MG63 (cell line): ENCODE measurements at regions not wholly inside any gene's neighbourhood (a gene's known extent, or its start where the extent isn't known, plus 50 kb on each side); places are given as distances from the start of the nearest gene placed in this dataset.
"Not testable (repeated sequence)": the region's sequence is repeated elsewhere in the genome, so short reads cannot be mapped to it uniquely, and the experiment has no call there.

Experiments used
- DNase-seq: peaks from one replicate; pipeline ENCODE4 v3.0.0-alpha.2; 2020
- H3K27me3 ChIP-seq: fragments of 250-450 bp; sonication (Bioruptor Pico); 2 replicates; pipeline ENCODE4 v1.5.1; 2020; ENCODE audit warnings: mild to moderate bottlenecking, moderate library complexity
- H3K36me3 ChIP-seq: fragments of 250-450 bp; sonication (Bioruptor Pico); 2 replicates; pipeline ENCODE4 v1.5.1; 2020; ENCODE audit warnings: mild to moderate bottlenecking, moderate library complexity
- H3K4me3 ChIP-seq: fragments of 250-450 bp; sonication (Bioruptor Pico); 2 replicates; pipeline ENCODE4 v1.5.1; 2020; ENCODE audit warnings: mild to moderate bottlenecking, moderate library complexity
- H3K9me3 ChIP-seq: fragments of 250-450 bp; sonication (Bioruptor Pico); 2 replicates; pipeline ENCODE4 v1.5.1; 2020; ENCODE audit warnings: mild to moderate bottlenecking, moderate library complexity

GRCh38 chr6:22766979-22767378 lies 197.6 kb downstream of the HDGFL1 start:
- no peak for DNase-seq
- no peaks in the 10 kb centered on the region for H3K36me3 ChIP-seq

GRCh38 chr6:22770054-22770453 lies 200.7 kb downstream of the HDGFL1 start:
- Histone ChIP-seq H3K4me3 (no peak overlapping the region), H3K9me3 (no peaks in the 10 kb centered on the region)

More at GRCh38 chr6:22766979-22767378, 197.6 kb downstream of the HDGFL1 start:
- H3K27me3 ChIP-seq = no peaks in the 10 kb centered on the region
- H3K4me3 ChIP-seq = no peak overlapping the region
- H3K9me3 ChIP-seq = no peaks in the 10 kb centered on the region

DNA sequence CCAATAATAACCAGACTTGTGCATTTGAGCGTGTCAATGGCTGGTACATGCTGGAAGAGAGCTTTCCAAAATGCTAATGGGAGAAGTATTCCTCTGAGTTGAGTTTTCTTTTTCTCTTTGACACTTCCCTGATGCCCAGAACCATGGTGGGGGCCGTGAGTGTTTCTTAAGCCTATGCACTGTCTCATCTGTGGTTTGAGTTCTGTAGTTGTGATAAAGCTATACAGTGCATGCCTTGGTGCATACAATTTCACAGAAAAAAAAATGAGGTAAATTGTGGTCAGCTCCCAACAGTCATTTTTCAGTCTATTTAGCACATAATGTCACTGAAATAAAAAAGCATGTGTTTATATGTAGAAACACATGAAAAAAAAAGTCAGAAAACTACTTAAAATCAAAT lies 204.8 kb downstream of the HDGFL1 start:
- DNase-seq = no peak
- H3K4me3 ChIP-seq = no peak overlapping the region
- no peaks in the 10 kb centered on the region for H3K27me3 ChIP-seq
- no peaks in the 10 kb centered on the region for H3K36me3 ChIP-seq
- peaks cover 3% of the 10 kb centered on the region; the same call in 1 of the 2 replicates for H3K9me3 ChIP-seq

More at GRCh38 chr6:22770054-22770453, 200.7 kb downstream of the HDGFL1 start:
- Histone ChIP-seq H3K27me3 (no peaks in the 10 kb centered on the region), H3K36me3 (no peaks in the 10 kb centered on the region)
- DNase-seq = no peak

- H3K36me3 ChIP-seq, H3K27me3 ChIP-seq, H3K9me3 ChIP-seq, H3K4me3 ChIP-seq, DNase-seq: not testable (repeated sequence)
Observed at GRCh38 chr6:22778438-22778837, 209.1 kb downstream of the HDGFL1 start.

DNA sequence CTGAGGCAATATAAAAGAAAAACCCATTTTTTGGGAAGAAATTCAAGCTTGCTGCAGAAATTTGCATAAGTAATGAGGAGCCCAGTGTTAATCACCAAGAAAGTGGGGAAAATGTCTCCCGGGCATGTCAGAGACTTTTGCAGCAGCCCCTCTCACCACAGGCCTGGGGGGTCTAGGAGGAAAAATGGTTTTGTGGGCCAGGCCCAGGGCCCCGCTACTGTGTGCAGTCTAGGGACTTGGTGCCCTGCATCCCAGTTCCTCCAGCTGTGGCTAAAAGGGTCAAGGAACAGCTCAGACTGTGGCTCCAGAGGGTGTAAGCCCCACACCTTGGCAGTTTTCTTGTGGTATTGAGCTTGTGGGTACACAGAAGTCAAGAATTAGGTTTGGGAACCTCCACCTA lies 209.7 kb downstream of the HDGFL1 start:
- Histone ChIP-seq H3K27me3 (no peaks in the 10 kb centered on the region), H3K9me3 (peaks cover 3% of the 10 kb centered on the region; the same call in 1 of the 2 replicates), H3K4me3 (no peak overlapping the region), H3K36me3 (no peaks in the 10 kb centered on the region)
- no peak for DNase-seq

DNA sequence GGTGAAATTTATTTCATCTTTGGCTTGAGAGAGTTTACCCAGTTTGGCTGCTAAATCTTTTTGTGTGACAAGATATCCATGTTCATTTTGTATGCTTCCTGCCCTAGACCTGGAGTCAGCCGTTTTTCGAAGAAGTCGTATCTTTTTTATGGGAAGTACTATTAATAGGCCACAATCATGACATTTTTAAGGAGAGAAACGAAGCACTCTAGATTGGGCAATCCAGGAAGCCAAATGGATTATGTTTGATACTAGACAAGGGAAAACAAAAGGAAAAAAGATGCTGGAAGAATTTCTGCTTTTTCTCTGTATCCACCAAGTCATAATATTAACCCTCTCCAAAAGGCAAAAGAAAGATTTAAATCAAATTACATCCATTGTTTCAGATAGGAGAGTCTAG lies 214.6 kb downstream of the HDGFL1 start:
- Histone ChIP-seq H3K4me3 (no peak overlapping the region), H3K27me3 (no peaks in the 10 kb centered on the region), H3K9me3 (no peaks in the 10 kb centered on the region), H3K36me3 (no peaks in the 10 kb centered on the region)
- no peak for DNase-seq

GRCh38 chr6:22784601-22785410 lies 215.4 kb downstream of the HDGFL1 start:
- no peak overlapping the region for H3K4me3 ChIP-seq
- no peaks in the 10 kb centered on the region for H3K27me3 ChIP-seq
- DNase-seq = peak; percentile 50
- no peaks in the 10 kb centered on the region for H3K9me3 ChIP-seq
- H3K36me3 ChIP-seq = no peaks in the 10 kb centered on the region

DNA sequence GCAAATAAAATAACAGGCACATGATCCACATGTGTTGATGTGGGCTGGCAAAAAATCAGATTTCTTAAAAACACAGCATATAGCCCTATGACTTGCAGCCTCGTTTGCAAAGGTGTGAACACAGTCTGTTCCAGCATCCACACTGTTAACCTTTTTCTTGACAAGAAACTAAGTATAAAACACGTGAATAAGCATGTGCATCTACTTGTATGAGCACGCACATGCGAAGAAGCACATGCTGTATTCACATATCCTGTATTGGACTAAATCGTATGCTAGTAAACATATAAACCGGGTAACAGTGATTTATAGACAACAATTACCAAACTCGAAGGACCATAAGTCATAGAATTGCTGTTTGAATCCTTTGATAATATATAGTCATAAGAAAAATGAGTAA lies 218.7 kb downstream of the HDGFL1 start:
- Histone ChIP-seq H3K4me3 (no peak overlapping the region), H3K27me3 (no peaks in the 10 kb centered on the region), H3K36me3 (no peaks in the 10 kb centered on the region), H3K9me3 (no peaks in the 10 kb centered on the region)
- DNase-seq = no peak

DNA sequence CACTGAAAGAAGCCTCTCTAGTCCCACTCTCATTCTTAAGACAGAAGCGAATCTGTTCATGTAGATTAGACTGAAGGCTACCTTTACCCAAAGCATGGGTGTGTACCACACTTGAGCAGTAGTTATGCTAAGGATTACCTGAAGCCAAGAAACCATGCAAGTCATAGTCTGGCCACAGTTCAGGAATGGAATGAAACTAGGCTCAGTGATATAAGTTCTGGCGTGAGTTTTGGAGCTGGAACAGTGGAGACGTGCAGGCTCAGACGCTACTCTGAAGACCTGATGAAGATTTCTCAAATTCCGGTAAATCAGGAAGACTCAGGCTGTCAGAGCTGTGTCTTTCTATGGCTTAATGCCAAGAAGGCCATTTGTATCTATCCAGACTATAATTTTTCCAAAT lies 219.9 kb downstream of the HDGFL1 start:
- no peaks in the 10 kb centered on the region for H3K27me3 ChIP-seq
- H3K36me3 ChIP-seq = no peaks in the 10 kb centered on the region
- DNase-seq = no peak
- no peak overlapping the region for H3K4me3 ChIP-seq
- H3K9me3 ChIP-seq = no peaks in the 10 kb centered on the region

- Histone ChIP-seq H3K4me3 (no peak overlapping the region), H3K36me3 (no peaks in the 10 kb centered on the region), H3K9me3 (peaks cover 2% of the 10 kb centered on the region), H3K27me3 (no peaks in the 10 kb centered on the region)
- DNase-seq = no peak
Observed at GRCh38 chr6:22794844-22795243, 225.5 kb downstream of the HDGFL1 start.

- Histone ChIP-seq H3K9me3 (no peaks in the 10 kb centered on the region), H3K4me3 (no peak overlapping the region), H3K27me3 (no peaks in the 10 kb centered on the region), H3K36me3 (no peaks in the 10 kb centered on the region)
- no peak for DNase-seq
Observed at GRCh38 chr6:22800451-22800850, 231.1 kb downstream of the HDGFL1 start.

DNA sequence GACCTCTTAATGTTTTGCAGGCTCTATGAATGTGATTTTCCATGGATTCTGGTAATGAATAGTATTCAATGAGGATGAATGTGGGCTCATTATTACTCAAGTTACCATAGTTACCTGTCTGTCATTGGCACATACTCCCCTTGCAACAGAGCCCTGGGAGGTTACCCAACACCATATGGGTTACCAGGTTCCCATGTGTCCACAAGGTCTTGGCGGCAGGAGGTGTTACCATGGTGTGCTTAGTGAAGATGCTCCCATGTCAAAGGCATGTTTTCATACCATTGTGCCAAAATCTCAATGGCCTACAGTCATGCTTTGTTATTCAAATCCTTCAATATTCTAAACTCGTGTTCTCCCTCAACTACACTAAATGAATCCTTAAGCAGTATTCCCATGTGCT lies 232.5 kb downstream of the HDGFL1 start:
- Histone ChIP-seq H3K9me3 (no peaks in the 10 kb centered on the region), H3K4me3 (no peak overlapping the region), H3K36me3 (no peaks in the 10 kb centered on the region), H3K27me3 (no peaks in the 10 kb centered on the region)
- DNase-seq = no peak

- H3K4me3 ChIP-seq = no peak overlapping the region
- no peaks in the 10 kb centered on the region for H3K36me3 ChIP-seq
- no peak for DNase-seq
- H3K27me3 ChIP-seq = no peaks in the 10 kb centered on the region
- no peaks in the 10 kb centered on the region for H3K9me3 ChIP-seq
Observed at GRCh38 chr6:22804620-22805261, 235.4 kb downstream of the HDGFL1 start.

DNA sequence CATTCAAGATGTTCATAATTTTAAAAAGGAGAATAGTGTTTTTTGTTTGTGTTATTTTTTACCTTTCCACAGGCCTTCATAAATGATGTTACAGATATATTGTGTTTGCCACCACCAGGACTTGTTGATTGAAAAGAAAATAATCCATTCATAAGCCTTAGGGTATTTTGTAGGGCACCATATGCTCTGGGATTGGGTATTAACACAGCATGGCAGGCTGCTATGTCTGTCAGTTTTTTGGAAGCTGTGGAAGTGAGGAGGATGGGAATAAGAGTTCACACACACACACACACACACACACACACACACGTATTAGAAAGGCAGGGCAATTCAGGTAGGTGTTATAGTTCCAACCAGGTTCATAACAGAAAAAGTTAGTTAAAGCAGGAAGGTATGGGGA lies 237.9 kb downstream of the HDGFL1 start:
- DNase-seq = no peak
- H3K27me3 ChIP-seq = no peaks in the 10 kb centered on the region
- H3K36me3 ChIP-seq = no peaks in the 10 kb centered on the region
- H3K9me3 ChIP-seq = no peaks in the 10 kb centered on the region
- no peak overlapping the region for H3K4me3 ChIP-seq

DNA sequence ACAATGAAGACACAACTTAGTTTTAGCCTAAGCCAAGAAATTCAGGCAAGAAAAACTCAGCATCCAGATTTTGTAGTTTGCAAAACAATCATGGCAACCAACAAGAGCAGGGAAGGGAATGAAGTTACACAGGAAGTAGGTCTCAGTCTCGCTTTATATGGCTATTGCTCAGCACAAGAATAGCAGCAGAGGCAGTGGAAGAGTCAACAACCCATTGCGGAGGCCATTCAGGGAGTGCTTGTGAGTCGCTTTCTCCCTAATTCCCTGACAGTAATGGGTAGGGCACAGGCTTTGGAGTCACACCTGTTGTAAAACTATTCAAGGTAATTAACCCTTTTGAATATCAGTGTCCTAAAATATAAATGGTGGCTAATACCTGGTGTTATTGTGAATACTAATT lies 238.5 kb downstream of the HDGFL1 start:
- Histone ChIP-seq H3K27me3 (no peaks in the 10 kb centered on the region), H3K4me3 (no peak overlapping the region), H3K36me3 (no peaks in the 10 kb centered on the region), H3K9me3 (no peaks in the 10 kb centered on the region)
- no peak for DNase-seq

DNA sequence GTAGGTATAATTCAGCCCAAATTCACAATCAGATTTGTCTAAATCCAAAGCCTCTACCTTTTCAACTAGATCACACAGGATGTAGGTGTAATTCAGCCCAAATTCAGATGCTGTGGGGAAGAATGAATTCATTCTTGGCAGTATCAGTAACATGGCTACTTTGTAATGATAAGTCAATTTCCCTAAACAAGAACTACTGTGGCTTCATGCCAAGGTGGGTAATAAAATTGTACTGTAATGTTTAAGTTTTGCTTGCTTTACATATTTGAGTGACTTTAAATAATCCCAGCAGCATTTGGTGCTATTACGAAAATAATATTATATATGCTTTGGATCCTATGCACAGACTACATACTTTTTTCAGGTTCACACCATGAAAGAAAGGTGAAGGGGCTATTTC lies 239.1 kb downstream of the HDGFL1 start:
- no peak for DNase-seq
- Histone ChIP-seq H3K9me3 (no peaks in the 10 kb centered on the region), H3K36me3 (no peaks in the 10 kb centered on the region), H3K4me3 (no peak overlapping the region), H3K27me3 (no peaks in the 10 kb centered on the region)

- H3K9me3 ChIP-seq = no peaks in the 10 kb centered on the region
- no peaks in the 10 kb centered on the region for H3K27me3 ChIP-seq
- no peaks in the 10 kb centered on the region for H3K36me3 ChIP-seq
- no peak for DNase-seq
- H3K4me3 ChIP-seq = no peak overlapping the region
Observed at GRCh38 chr6:22809370-22809769, 240.0 kb downstream of the HDGFL1 start.

- no peak for DNase-seq
- H3K27me3 ChIP-seq = no peaks in the 10 kb centered on the region
- no peaks in the 10 kb centered on the region for H3K9me3 ChIP-seq
- H3K4me3 ChIP-seq = no peak overlapping the region
- no peaks in the 10 kb centered on the region for H3K36me3 ChIP-seq
Observed at GRCh38 chr6:22819209-22819608, 249.8 kb downstream of the HDGFL1 start.
